ENCODE measurements at regions not wholly inside any gene's neighbourhood (a gene's known extent, or its start where the extent isn't known, plus 50 kb on each side); places are given as distances from the start of the nearest gene placed in this dataset.

DNA sequence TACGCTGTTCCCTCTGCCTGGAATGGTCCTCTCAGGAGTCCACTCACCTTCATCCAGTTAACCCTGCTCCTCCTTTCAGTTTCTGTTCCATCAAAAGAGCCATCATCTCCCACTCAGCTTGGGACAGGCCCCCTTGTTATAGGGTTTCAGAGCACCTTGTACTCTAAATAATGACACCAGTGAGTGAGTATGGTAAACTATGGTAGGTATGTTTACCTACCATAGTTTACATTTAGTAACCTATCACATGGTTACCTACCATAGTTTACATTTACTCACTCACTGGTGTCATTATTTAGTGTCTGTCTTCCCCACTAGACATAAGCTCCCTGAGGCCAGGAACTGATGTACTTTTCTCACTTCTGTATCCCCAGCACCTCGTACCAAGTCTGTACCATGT lies 130.2 kb upstream of the SESN3 start (continued):
- TF ChIP-seq SIN3A (conservative IDR thresholded peaks at IDR 0.05 in 1 of 2, IDR thresholded peaks at IDR 0.05 in 1 of 2; ENCODE audit: low read depth in 1 of 2, low read length in 2 of 2) (no peak), EZH2 (IDR thresholded peaks at IDR 0.05; ENCODE audit: low read depth, low read length, severe bottlenecking) (no peak), RBBP5 (IDR thresholded peaks at IDR 0.05; ENCODE audit: borderline replicate concordance, low read depth, low read length) (no peak), SP1 (IDR thresholded peaks at IDR 0.05; ENCODE audit: low read depth, low read length) (no peak), RAD21 (IDR thresholded peaks at IDR 0.05 in 1 of 2, conservative IDR thresholded peaks at IDR 0.05 in 1 of 2; ENCODE audit: low read depth in 2 of 2, low read length in 2 of 2) (no peak), POU5F1 (IDR thresholded peaks at IDR 0.05; ENCODE audit: low read depth, low read length) (no peak)
